Ectodermal cell (in vitro differentiated cells): ENCODE measurements at regions not wholly inside any gene's neighbourhood (a gene's known extent, or its start where the extent isn't known, plus 50 kb on each side); places are given as distances from the start of the nearest gene placed in this dataset.

Experiments
- H3K27ac ChIP-seq: 2 replicates; pipeline ENCODE4 v1.7.0; 2013; ENCODE audit warnings: mild to moderate bottlenecking, low read depth, low read length; ENCODE audit not compliant: insufficient read depth, poor library complexity, severe bottlenecking
- H3K27me3 ChIP-seq: 2 replicates; pipeline ENCODE4 v1.7.0; 2013; ENCODE audit warnings: mild to moderate bottlenecking, low read length; ENCODE audit not compliant: insufficient read depth, control insufficient read depth, poor library complexity, severe bottlenecking
- H3K36me3 ChIP-seq: one replicate; pipeline ENCODE4 v1.7.0; 2013; ENCODE audit warnings: low read length; ENCODE audit not compliant: control insufficient read depth, insufficient read depth
- H3K4me1 ChIP-seq: one replicate; pipeline ENCODE4 v1.7.0; 2013; ENCODE audit warnings: low read length; ENCODE audit not compliant: control insufficient read depth, insufficient read depth
- H3K4me3 ChIP-seq: 2 replicates; pipeline ENCODE4 v1.7.0; 2013; ENCODE audit warnings: low read depth, low read length, control low read depth; ENCODE audit not compliant: insufficient read depth
- H3K9me3 ChIP-seq: 2 replicates; pipeline ENCODE4 v1.7.0; 2013; ENCODE audit warnings: mild to moderate bottlenecking, low read length, moderate library complexity; ENCODE audit not compliant: control insufficient read depth
- WGBS, 2 experiments: methylation state at CpG; one replicate each; pipeline ENCODE4 v1.1.7; 2013; ENCODE audit warnings: missing lambda C conversion rate in 2 of 2; 5-methylcytosine and 5-hydroxymethylcytosine counted together

- 52 to 71% methylated on average over 2 of the region's 2 CpGs for WGBS, 2 experiments
- H3K27me3 ChIP-seq = no peaks in the 10 kb centered on the region
- H3K27ac ChIP-seq = no peak overlapping the region
- peaks cover 6% of the 10 kb centered on the region for H3K4me1 ChIP-seq
- H3K4me3 ChIP-seq = no peak overlapping the region
- H3K9me3 ChIP-seq = no peaks in the 10 kb centered on the region
- H3K36me3 ChIP-seq = no peaks in the 10 kb centered on the region
These were observed 135.0 kb upstream of the OTX2 start for GRCh38 chr14:56945291-56945690.

- Histone ChIP-seq H3K27me3 (no peaks in the 10 kb centered on the region), H3K9me3 (no peaks in the 10 kb centered on the region), H3K36me3 (no peaks in the 10 kb centered on the region), H3K4me3 (no peak overlapping the region), H3K4me1 (peaks cover 6% of the 10 kb centered on the region), H3K27ac (no peak overlapping the region)
- WGBS, 2 experiments = 87 to 90% methylated on average over 2 of the region's 2 CpGs
These were observed 134.1 kb upstream of the OTX2 start for GRCh38 chr14:56944397-56944796.

DNA sequence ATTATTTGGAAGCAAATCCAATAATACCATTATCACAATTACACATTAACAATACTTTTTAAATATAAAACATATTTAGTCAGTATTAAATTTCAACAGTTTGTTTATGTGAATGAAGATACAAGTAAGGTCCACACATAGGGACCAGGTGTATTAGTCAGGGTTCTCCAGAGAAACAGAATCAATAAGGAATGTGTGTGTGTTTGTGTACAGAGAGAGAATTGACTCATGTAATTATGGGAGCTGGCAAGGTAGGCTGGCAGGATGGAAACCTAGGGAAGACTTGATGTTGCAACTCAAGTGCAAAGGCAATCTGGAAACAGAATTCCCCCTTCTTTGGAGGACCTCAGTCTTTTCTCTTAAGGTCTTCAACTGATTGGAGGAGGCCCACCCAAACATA, 123.2 kb upstream of the OTX2 start:
- Histone ChIP-seq H3K4me1 (no peaks in the 10 kb centered on the region), H3K4me3 (no peak overlapping the region), H3K9me3 (no peaks in the 10 kb centered on the region), H3K36me3 (no peaks in the 10 kb centered on the region), H3K27me3 (no peaks in the 10 kb centered on the region), H3K27ac (no peak overlapping the region)

DNA sequence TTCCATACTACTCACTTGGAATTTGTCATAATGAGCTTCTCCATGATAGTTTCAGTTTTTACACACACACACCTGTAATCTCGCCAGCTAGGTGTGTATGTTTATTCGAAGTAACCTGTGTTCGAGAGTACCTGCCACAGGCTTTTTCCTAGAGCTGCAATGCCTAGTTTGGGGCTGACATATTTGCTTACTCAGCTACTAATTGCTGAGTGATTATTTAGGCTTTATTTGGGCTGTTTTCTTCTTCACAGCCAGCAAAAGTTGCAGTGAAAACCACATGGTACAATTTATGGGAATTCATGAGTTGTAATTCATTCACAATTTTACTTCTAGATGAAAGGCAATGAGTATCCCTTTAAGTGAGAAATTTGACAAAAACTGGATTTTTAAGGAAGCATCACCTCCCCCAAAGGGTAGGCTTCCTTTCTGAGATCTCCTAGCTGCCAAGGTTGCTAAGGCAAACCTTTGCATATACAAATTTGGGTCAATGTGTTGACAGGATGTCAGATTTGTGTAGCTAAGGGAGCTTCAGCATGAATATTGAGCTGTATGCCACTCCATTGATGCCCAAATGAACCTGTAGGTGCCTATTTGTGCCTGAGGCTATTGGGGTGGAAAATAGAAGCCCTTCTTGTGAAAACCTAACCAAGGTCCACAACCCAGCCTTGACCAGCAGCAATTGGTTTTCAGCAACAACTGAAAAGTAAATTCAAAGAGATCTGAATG, 108.7 kb upstream of the OTX2 start:
- no peaks in the 10 kb centered on the region for H3K36me3 ChIP-seq

GRCh38 chr14:56905282-56905681, 95.0 kb upstream of the OTX2 start:
- Histone ChIP-seq H3K27me3 (no peaks in the 10 kb centered on the region), H3K4me3 (no peak overlapping the region), H3K4me1 (peaks cover 25% of the 10 kb centered on the region), H3K9me3 (no peaks in the 10 kb centered on the region), H3K36me3 (no peaks in the 10 kb centered on the region), H3K27ac (no peak overlapping the region)
- WGBS, 2 experiments = 49 to 53% methylated on average over 5 of the region's 5 CpGs

More for the DNA sequence above, 108.7 kb upstream of the OTX2 start:
- no peaks in the 10 kb centered on the region for H3K27me3 ChIP-seq
- no peaks in the 10 kb centered on the region for H3K4me1 ChIP-seq
- 59 to 65% methylated on average over 3 of the region's 3 CpGs for WGBS, 2 experiments
- no peak overlapping the region for H3K4me3 ChIP-seq
- no peaks in the 10 kb centered on the region for H3K9me3 ChIP-seq
- no peak overlapping the region for H3K27ac ChIP-seq

DNA sequence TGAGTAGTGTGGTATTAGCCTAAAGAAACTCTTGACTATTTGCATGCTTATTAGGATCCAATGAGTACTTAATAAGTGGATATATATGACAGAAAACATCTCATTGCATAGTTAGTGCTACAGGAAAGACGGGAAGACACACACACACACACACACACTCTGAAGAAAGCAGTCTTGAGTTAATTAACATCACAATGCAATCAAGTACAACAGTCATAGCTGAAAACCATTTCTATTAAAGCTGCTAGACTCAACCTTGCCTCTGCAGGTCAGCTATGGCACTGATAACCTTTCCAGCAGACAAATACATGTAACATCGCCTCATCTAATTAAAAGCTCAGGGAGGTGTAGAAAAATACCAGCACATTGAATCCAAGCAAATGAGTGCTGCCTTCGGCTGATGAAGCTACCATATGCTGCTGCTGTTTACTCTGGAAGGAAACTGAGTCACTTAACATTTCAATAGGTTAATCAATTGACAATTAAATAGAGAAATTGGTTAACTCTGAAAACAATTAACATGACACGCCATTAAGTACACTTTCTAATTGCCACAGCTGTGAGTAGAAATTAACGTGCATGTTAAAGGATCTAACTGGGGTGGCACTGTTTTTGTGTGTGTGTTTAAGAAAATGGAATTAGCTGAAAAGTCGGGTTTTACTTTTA, 93.2 kb upstream of the OTX2 start:
- 24 to 32% methylated on average over 5 to 6 of the region's 6 CpGs for WGBS, 2 experiments

DNA sequence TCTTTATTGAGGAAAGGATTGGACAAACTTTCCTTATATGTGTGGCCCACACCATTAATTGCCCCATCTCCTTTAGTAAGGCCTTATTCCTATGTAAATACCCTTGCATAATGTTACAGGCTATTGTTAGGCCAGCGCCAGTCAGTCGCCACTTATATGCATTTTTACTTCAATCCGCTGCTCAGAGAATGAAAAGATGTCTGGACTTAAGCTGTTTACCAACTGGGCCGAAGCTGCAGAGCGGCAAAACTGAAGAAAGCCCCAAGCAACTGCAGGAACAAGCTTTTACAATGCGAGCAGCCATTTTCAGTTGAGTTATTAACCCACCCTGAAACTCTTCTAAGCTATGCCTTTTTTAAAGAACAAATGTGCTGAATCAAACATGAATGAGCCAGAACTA, 92.1 kb upstream of the OTX2 start:
- peak overlapping the region; percentile 3 for H3K27ac ChIP-seq
- H3K4me3 ChIP-seq = no peak overlapping the region
- 16 to 28% methylated on average over 6 of the region's 6 CpGs for WGBS, 2 experiments
- no peaks in the 10 kb centered on the region for H3K9me3 ChIP-seq
- no peaks in the 10 kb centered on the region for H3K27me3 ChIP-seq
- peaks cover 39% of the 10 kb centered on the region for H3K4me1 ChIP-seq
- H3K36me3 ChIP-seq = no peaks in the 10 kb centered on the region

More for the DNA sequence above, 93.2 kb upstream of the OTX2 start:
- H3K4me1 ChIP-seq = peaks cover 39% of the 10 kb centered on the region
- no peak overlapping the region for H3K27ac ChIP-seq
- no peaks in the 10 kb centered on the region for H3K36me3 ChIP-seq
- no peak overlapping the region for H3K4me3 ChIP-seq
- no peaks in the 10 kb centered on the region for H3K27me3 ChIP-seq
- H3K9me3 ChIP-seq = no peaks in the 10 kb centered on the region

- H3K27ac ChIP-seq = no peak overlapping the region
- 71 to 72% methylated on average over 6 of the region's 6 CpGs for WGBS, 2 experiments
- H3K9me3 ChIP-seq = no peaks in the 10 kb centered on the region
- no peaks in the 10 kb centered on the region for H3K36me3 ChIP-seq
- H3K27me3 ChIP-seq = no peaks in the 10 kb centered on the region
- H3K4me1 ChIP-seq = peaks cover 39% of the 10 kb centered on the region
- H3K4me3 ChIP-seq = no peak overlapping the region
These were observed 90.4 kb upstream of the OTX2 start for GRCh38 chr14:56900726-56901125.

GRCh38 chr14:56899829-56900228, 89.5 kb upstream of the OTX2 start:
- no peaks in the 10 kb centered on the region for H3K36me3 ChIP-seq
- peak overlapping the region; percentile 72 for H3K27ac ChIP-seq
- H3K4me3 ChIP-seq = no peak overlapping the region
- H3K4me1 ChIP-seq = peaks cover 39% of the 10 kb centered on the region
- no peaks in the 10 kb centered on the region for H3K27me3 ChIP-seq
- no peaks in the 10 kb centered on the region for H3K9me3 ChIP-seq
- 7 to 8% methylated on average over 3 of the region's 3 CpGs for WGBS, 2 experiments

- Histone ChIP-seq H3K9me3 (no peaks in the 10 kb centered on the region), H3K4me1 (peaks cover 36% of the 10 kb centered on the region), H3K27me3 (no peaks in the 10 kb centered on the region), H3K4me3 (no peak overlapping the region), H3K36me3 (no peaks in the 10 kb centered on the region), H3K27ac (no peak overlapping the region)
- 10 to 16% methylated on average over 4 to 5 of the region's 6 CpGs for WGBS, 2 experiments
These were observed 86.6 kb upstream of the OTX2 start for GRCh38 chr14:56896922-56897321.
